Liver (tissue), 7 donors: ENCODE measurements at regions not wholly inside any gene's neighbourhood (a gene's known extent, or its start where the extent isn't known, plus 50 kb on each side); places are given as distances from the start of the nearest gene placed in this dataset.

Source experiments
- DNase-seq: peaks from one replicate; pipeline ENCODE4 v3.0.0-alpha.2; 2017; ENCODE audit warnings: low spot score
- H3K27ac ChIP-seq, 2 donors: one replicate each; pipeline ENCODE4 v1.7.0; 2013; ENCODE audit warnings: inconsistent platforms in 2 of 2, low read length in 2 of 2, control low read depth in 1 of 2, low read depth in 1 of 2, mild to moderate bottlenecking in 1 of 2
- H3K27me3 ChIP-seq, 4 donors: one replicate each; pipeline versions ENCODE4 v1.6.1 to v1.7.0; 2013; ENCODE audit warnings: low read length in 3 of 4, inconsistent platforms in 1 of 4, mild to moderate bottlenecking in 1 of 4, moderate library complexity in 1 of 4; ENCODE audit not compliant: control insufficient read depth in 4 of 4, insufficient read depth in 4 of 4
- H3K36me3 ChIP-seq, 4 donors: one replicate each; pipeline versions ENCODE4 v1.6.1 to v1.7.0; 2013; ENCODE audit warnings: low read length in 3 of 4, mild to moderate bottlenecking in 3 of 4, low read depth in 1 of 4, moderate library complexity in 1 of 4; ENCODE audit not compliant: control insufficient read depth in 4 of 4, insufficient read depth in 3 of 4
- H3K4me1 ChIP-seq, 4 donors: one replicate each; pipeline versions ENCODE4 v1.6.1 to v1.7.0; 2013; ENCODE audit warnings: low read length in 3 of 4, mild to moderate bottlenecking in 3 of 4, moderate library complexity in 1 of 4; ENCODE audit not compliant: control insufficient read depth in 4 of 4, insufficient read depth in 4 of 4
- H3K4me3 ChIP-seq, 3 donors: one replicate each; pipeline versions ENCODE4 v1.6.1 to v1.7.0; 2013; ENCODE audit warnings: low read length in 3 of 3, control low read depth in 1 of 3, low read depth in 1 of 3, mild to moderate bottlenecking in 1 of 3
- H3K9ac ChIP-seq, 2 donors: one replicate each; pipeline ENCODE4 v1.7.0; 2013; ENCODE audit warnings: low read length in 2 of 2, mild to moderate bottlenecking in 2 of 2, moderate library complexity in 2 of 2, control low read depth in 1 of 2, low read depth in 1 of 2
- H3K9me3 ChIP-seq, 4 donors: one replicate each; pipeline versions ENCODE4 v1.6.1 to v1.7.0; 2013; ENCODE audit warnings: low read length in 3 of 4; ENCODE audit not compliant: control insufficient read depth in 4 of 4
- FOXA1 ChIP-seq: IDR thresholded peaks from 2 replicates; pipeline ENCODE4 v1.6.1; 2016; ENCODE audit warnings: antibody characterized with exemption
- FOXA2 ChIP-seq: IDR thresholded peaks from 2 replicates; pipeline ENCODE4 v1.6.1; 2016; ENCODE audit warnings: antibody characterized with exemption
- GABPA ChIP-seq, 2 donors: IDR thresholded peaks in 1 of 2; conservative IDR thresholded peaks in 1 of 2; 2 replicates each; pipeline ENCODE4 v1.6.1; 2016; ENCODE audit warnings: antibody characterized with exemption in 2 of 2, mild to moderate bottlenecking in 1 of 2, moderate library complexity in 1 of 2
- HNF4A ChIP-seq, 2 donors: conservative IDR thresholded peaks; 2 replicates each; pipeline ENCODE4 v1.6.1; 2016; ENCODE audit warnings: antibody characterized with exemption in 2 of 2, mild to moderate bottlenecking in 2 of 2
- NR2F2 ChIP-seq: IDR thresholded peaks from 2 replicates; pipeline ENCODE4 v1.6.1; 2016; ENCODE audit warnings: antibody characterized with exemption
- RAD21 ChIP-seq, 2 donors: IDR thresholded peaks; 2 replicates each; pipeline ENCODE4 v1.6.1; 2016; ENCODE audit warnings: antibody characterized with exemption in 2 of 2, mild to moderate bottlenecking in 2 of 2
- REST ChIP-seq: IDR thresholded peaks from 2 replicates; pipeline ENCODE4 v1.6.1; 2016; ENCODE audit warnings: antibody characterized with exemption, mild to moderate bottlenecking
- RXRA ChIP-seq, 2 donors: IDR thresholded peaks; 2 replicates each; pipeline ENCODE4 v1.6.1; 2017 to 2018; ENCODE audit warnings: antibody characterized with exemption in 2 of 2, mild to moderate bottlenecking in 1 of 2
- SP1 ChIP-seq: IDR thresholded peaks from 2 replicates; pipeline ENCODE4 v1.6.1; 2018; ENCODE audit warnings: antibody characterized with exemption, mild to moderate bottlenecking
- TAF1 ChIP-seq: conservative IDR thresholded peaks from 2 replicates; pipeline ENCODE4 v1.6.1; 2016; ENCODE audit warnings: antibody characterized with exemption, mild to moderate bottlenecking
- WGBS: extraction: QIAGEN DNeasy Blood & Tissue Kit; methylation state at CpG from one replicate; pipeline ENCODE4 v1.1.7; 2013; 5-methylcytosine and 5-hydroxymethylcytosine counted together
- TF ChIP-seq, protein P1 (sequence below): IDR thresholded peaks from 2 replicates; pipeline ENCODE4 v1.6.1; 2016; ENCODE audit warnings: antibody characterized with exemption
- TF ChIP-seq, protein P2 (sequence below): IDR thresholded peaks from 2 replicates; pipeline ENCODE4 v1.6.1; 2016; ENCODE audit warnings: antibody characterized with exemption
- donor health status: healthy.
- donor health status: healthy.
- donor health status: healthy.
- donor health status: healthy.

- WGBS: 97% methylated on average over 2 of the region's 2 CpGs
These were observed 126.4 kb upstream of the BTBD3 start for GRCh38 chr20:11791316-11791715.

GRCh38 chr20:11791835-11792567 is 125.7 kb upstream of the BTBD3 start:
- H3K9me3 ChIP-seq: no peaks in the 10 kb centered on the region
- no peaks in the 10 kb centered on the region for H3K36me3 ChIP-seq
- TF ChIP-seq RAD21 (IDR thresholded peaks at IDR 0.05) (no peak), FOXA2 (no peak), GABPA (IDR thresholded peaks at IDR 0.05 in 1 of 2, conservative IDR thresholded peaks at IDR 0.05 in 1 of 2) (no peak), FOXA1 (no peak), REST (no peak), SP1 (no peak), TAF1 (no peak)
- TF ChIP-seq, protein P1, sequence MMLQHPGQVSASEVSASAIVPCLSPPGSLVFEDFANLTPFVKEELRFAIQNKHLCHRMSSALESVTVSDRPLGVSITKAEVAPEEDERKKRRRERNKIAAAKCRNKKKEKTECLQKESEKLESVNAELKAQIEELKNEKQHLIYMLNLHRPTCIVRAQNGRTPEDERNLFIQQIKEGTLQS: no peak
- no peaks in the 10 kb centered on the region for H3K4me1 ChIP-seq
- H3K27ac ChIP-seq: no peak overlapping the region
- H3K9ac ChIP-seq: no peak overlapping the region
- no peak overlapping the region for H3K4me3 ChIP-seq
- 74% methylated on average over 9 of the region's 9 CpGs for WGBS
- no peak for DNase-seq
- no peaks in the 10 kb centered on the region for H3K27me3 ChIP-seq

More at GRCh38 chr20:11791316-11791715, 126.4 kb upstream of the BTBD3 start:
- Histone ChIP-seq H3K4me3 (no peak overlapping the region), H3K4me1 (no peaks in the 10 kb centered on the region), H3K27ac (no peak overlapping the region), H3K9ac (no peak overlapping the region), H3K9me3 (no peaks in the 10 kb centered on the region), H3K27me3 (no peaks in the 10 kb centered on the region), H3K36me3 (no peaks in the 10 kb centered on the region)
- no peak for DNase-seq
- TF ChIP-seq, protein P2, sequence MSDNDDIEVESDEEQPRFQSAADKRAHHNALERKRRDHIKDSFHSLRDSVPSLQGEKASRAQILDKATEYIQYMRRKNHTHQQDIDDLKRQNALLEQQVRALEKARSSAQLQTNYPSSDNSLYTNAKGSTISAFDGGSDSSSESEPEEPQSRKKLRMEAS: no peak
- TF ChIP-seq HNF4A (conservative IDR thresholded peaks at IDR 0.05) (no peak), FOXA1 (no peak), NR2F2 (no peak)

DNA sequence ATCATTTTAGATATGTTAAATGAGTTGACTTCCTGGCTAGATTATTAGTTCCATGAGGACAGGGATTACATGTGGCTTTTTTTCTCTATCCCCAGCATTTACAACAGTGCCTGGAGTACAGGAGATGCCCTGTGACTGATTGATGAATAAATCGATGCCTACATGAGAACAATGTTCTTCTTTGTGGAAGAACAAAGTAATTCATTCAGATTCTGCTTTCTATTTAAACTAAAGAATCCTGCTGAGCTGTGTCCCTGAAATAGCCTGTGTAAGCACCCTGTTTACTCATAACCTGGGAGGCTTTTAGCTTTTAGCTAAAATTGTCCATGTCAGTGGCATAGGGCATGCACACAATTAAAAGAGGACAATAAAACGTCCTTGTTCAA is 125.1 kb upstream of the BTBD3 start:
- WGBS: 54% methylated on average over 2 of the region's 2 CpGs
- H3K4me1 ChIP-seq: no peaks in the 10 kb centered on the region
- no peak overlapping the region for H3K9ac ChIP-seq
- no peak overlapping the region for H3K27ac ChIP-seq
- H3K9me3 ChIP-seq: no peaks in the 10 kb centered on the region
- H3K27me3 ChIP-seq: no peaks in the 10 kb centered on the region
- H3K36me3 ChIP-seq: no peaks in the 10 kb centered on the region
- DNase-seq: no peak
- TF ChIP-seq, protein P1: no peak
- TF ChIP-seq, protein P2: no peak
- TF ChIP-seq RXRA (IDR thresholded peaks at IDR 0.05) (no peak), SP1 (no peak), NR2F2 (no peak), RAD21 (IDR thresholded peaks at IDR 0.05) (no peak), GABPA (IDR thresholded peaks at IDR 0.05 in 1 of 2, conservative IDR thresholded peaks at IDR 0.05 in 1 of 2) (no peak)
- no peak overlapping the region for H3K4me3 ChIP-seq
